H9 (cell line): ENCODE measurements at regions not wholly inside any gene's neighbourhood (a gene's known extent, or its start where the extent isn't known, plus 50 kb on each side); places are given as distances from the start of the nearest gene placed in this dataset.

Experiments used
- DNase-seq: peaks from one replicate; pipeline ENCODE4 v3.0.0-alpha.2; 2017
- H2AFZ ChIP-seq: one replicate; pipeline ENCODE4 v1.6.1; 2013; ENCODE audit warnings: mild to moderate bottlenecking, low read length, control low read depth, moderate library complexity
- H2AK5ac ChIP-seq: 2 replicates; pipeline ENCODE4 v1.6.1; 2013; ENCODE audit warnings: low read length, control low read depth, mixed read lengths; ENCODE audit not compliant: insufficient read length
- H2BK120ac ChIP-seq: one replicate; pipeline ENCODE4 v1.6.1; 2013; ENCODE audit warnings: low read depth, mild to moderate bottlenecking, low read length, control low read depth, inconsistent platforms; ENCODE audit not compliant: poor library complexity, severe bottlenecking
- H2BK12ac ChIP-seq: 2 replicates; pipeline ENCODE4 v1.6.1; 2013; ENCODE audit warnings: low read length, control low read depth, mixed read lengths, low read depth; ENCODE audit not compliant: insufficient read length
- H2BK15ac ChIP-seq: 2 replicates; pipeline ENCODE4 v1.6.1; 2013; ENCODE audit warnings: low read depth, low read length, control low read depth
- H2BK20ac ChIP-seq: one replicate; pipeline ENCODE4 v1.6.1; 2013; ENCODE audit warnings: low read depth, mild to moderate bottlenecking, low read length, control low read depth, inconsistent platforms; ENCODE audit not compliant: poor library complexity, severe bottlenecking
- H2BK5ac ChIP-seq: 2 replicates; pipeline ENCODE4 v1.6.1; 2013; ENCODE audit warnings: low read length, control low read depth, mixed read lengths; ENCODE audit not compliant: insufficient read length
- H3K14ac ChIP-seq: 2 replicates; pipeline ENCODE4 v1.6.1; 2013; ENCODE audit warnings: low read length, control low read depth; ENCODE audit not compliant: insufficient read depth
- H3K18ac ChIP-seq: 2 replicates; pipeline ENCODE4 v1.6.1; 2013; ENCODE audit warnings: low read depth, mild to moderate bottlenecking, mixed read lengths, low read length, control low read depth; ENCODE audit not compliant: insufficient read length
- H3K23ac ChIP-seq: 2 replicates; pipeline ENCODE4 v1.6.1; 2013; ENCODE audit warnings: low read length, control low read depth, mixed read lengths, low read depth; ENCODE audit not compliant: insufficient read length
- H3K23me2 ChIP-seq: 2 replicates; pipeline ENCODE4 v1.6.1; 2013; ENCODE audit warnings: low read depth, mild to moderate bottlenecking, mixed read lengths, low read length, control low read depth; ENCODE audit not compliant: insufficient read length, poor library complexity, severe bottlenecking
- H3K27ac ChIP-seq: 2 replicates; pipeline ENCODE4 v1.5.1; 2013; ENCODE audit warnings: low read length, control low read depth, mixed read lengths, low read depth; ENCODE audit not compliant: insufficient read length
- H3K27me3 ChIP-seq: 2 replicates; pipeline ENCODE4 v1.6.1; 2013; ENCODE audit warnings: low read length, control low read depth, inconsistent platforms; ENCODE audit not compliant: insufficient read depth
- H3K4ac ChIP-seq: 2 replicates; pipeline ENCODE4 v1.6.1; 2013; ENCODE audit warnings: low read depth, mild to moderate bottlenecking, control low read depth, inconsistent platforms, low read length, moderate library complexity
- H3K4me1 ChIP-seq: 2 replicates; pipeline ENCODE4 v1.6.1; 2013; ENCODE audit warnings: low read length, control low read depth, inconsistent platforms; ENCODE audit not compliant: insufficient read depth
- H3K4me2 ChIP-seq: 2 replicates; pipeline ENCODE4 v1.6.1; 2013; ENCODE audit warnings: low read length, control low read depth, mixed read lengths; ENCODE audit not compliant: insufficient read length, insufficient read depth
- H3K56ac ChIP-seq: 2 replicates; pipeline ENCODE4 v1.6.1; 2013; ENCODE audit warnings: low read depth, mild to moderate bottlenecking, mixed read lengths, low read length, control low read depth; ENCODE audit not compliant: insufficient read length
- H3K79me1 ChIP-seq: 2 replicates; pipeline ENCODE4 v1.6.1; 2013; ENCODE audit warnings: low read depth, mild to moderate bottlenecking, moderate library complexity, low read length, control low read depth, inconsistent platforms; ENCODE audit not compliant: insufficient read depth, poor library complexity, severe bottlenecking
- H3K79me2 ChIP-seq: 2 replicates; pipeline ENCODE4 v1.6.1; 2013; ENCODE audit warnings: low read length, control low read depth, inconsistent platforms; ENCODE audit not compliant: insufficient read depth
- H3K9ac ChIP-seq: 2 replicates; pipeline ENCODE4 v1.6.1; 2013; ENCODE audit warnings: low read length, control low read depth, mixed read lengths; ENCODE audit not compliant: insufficient read length; ENCODE audit errors: extremely low read depth
- H3K9me3 ChIP-seq: one replicate; pipeline ENCODE4 v1.6.1; 2013; ENCODE audit warnings: low read depth, low read length, inconsistent platforms; ENCODE audit not compliant: control insufficient read depth
- H3T11ph ChIP-seq: one replicate; pipeline ENCODE4 v1.6.1; 2013; ENCODE audit warnings: mild to moderate bottlenecking, low read length, control low read depth, inconsistent platforms
- H4K20me1 ChIP-seq: one replicate; pipeline ENCODE4 v1.6.1; 2013; ENCODE audit not compliant: control insufficient read depth, insufficient read length, insufficient read depth
- H4K5ac ChIP-seq: 2 replicates; pipeline ENCODE4 v1.6.1; 2013; ENCODE audit warnings: low read depth, mild to moderate bottlenecking, mixed read lengths, low read length, control low read depth; ENCODE audit not compliant: insufficient read length
- H4K8ac ChIP-seq: replicated peaks from 2 replicates; pipeline ENCODE4 v1.6.1; 2013; ENCODE audit warnings: low read length, control low read depth, mixed read lengths, low read depth; ENCODE audit not compliant: insufficient read length
- H4K91ac ChIP-seq: 2 replicates; pipeline ENCODE4 v1.6.1; 2013; ENCODE audit warnings: low read depth, mild to moderate bottlenecking, moderate library complexity, mixed read lengths, low read length, control low read depth; ENCODE audit not compliant: insufficient read length
- H3K27ac Mint-ChIP-seq, 3 experiments: 2 replicates in 2 of 3; 3 replicates in 1 of 3; pipeline ENCODE4 v1.8.0; 2020 to 2021; ENCODE audit warnings: mixed read lengths in 3 of 3, mild to moderate bottlenecking in 1 of 3, moderate library complexity in 1 of 3
- H3K27me3 Mint-ChIP-seq: 2 replicates; pipeline ENCODE4 v1.8.0; 2021; ENCODE audit warnings: low read depth, mild to moderate bottlenecking, moderate library complexity, mixed read lengths
- H3K36me3 Mint-ChIP-seq, 3 experiments: 2 replicates in 2 of 3; 3 replicates in 1 of 3; pipeline ENCODE4 v1.8.0; 2020 to 2021; ENCODE audit warnings: low read depth in 3 of 3, mixed read lengths in 3 of 3; ENCODE audit not compliant: insufficient read depth in 1 of 3
- H3K4me1 Mint-ChIP-seq, 2 experiments: 2 replicates each; pipeline ENCODE4 v1.8.0; 2020; ENCODE audit warnings: mixed read lengths in 2 of 2
- H3K4me3 Mint-ChIP-seq, 2 experiments: 2 replicates in 1 of 2; 3 replicates in 1 of 2; pipeline ENCODE4 v1.8.0; 2020 to 2021; ENCODE audit warnings: mild to moderate bottlenecking in 2 of 2, mixed read lengths in 2 of 2, moderate library complexity in 1 of 2
- H3K9me3 Mint-ChIP-seq, 2 experiments: 2 replicates in 1 of 2; 3 replicates in 1 of 2; pipeline ENCODE4 v1.8.0; 2020; ENCODE audit warnings: mild to moderate bottlenecking in 2 of 2, mixed read lengths in 2 of 2, moderate library complexity in 1 of 2
- CTCF ChIP-seq: fragments of 200-600 bp; sonication (generic); conservative IDR thresholded peaks from 3 replicates; pipeline ENCODE4 v1.8.0; 2021; ENCODE audit warnings: antibody characterized with exemption, mild to moderate bottlenecking
- WGBS: extraction: QIAGEN DNeasy Blood & Tissue Kit; methylation state at CpG from one replicate; pipeline ENCODE4 v1.1.7; 2013; ENCODE audit warnings: missing lambda C conversion rate, low lambda C conversion rate, mixed read lengths; ENCODE audit not compliant: insufficient read length; ENCODE audit errors: extremely low coverage; 5-methylcytosine and 5-hydroxymethylcytosine counted together

- H3K27ac ChIP-seq: no peak overlapping the region
- no peak overlapping the region for H3K4ac ChIP-seq
- no peak overlapping the region for H3K27ac Mint-ChIP-seq
- H3K9me3 ChIP-seq: no peaks in the 10 kb centered on the region
- no peaks in the 10 kb centered on the region for H3K27me3 ChIP-seq
- H4K20me1 ChIP-seq: no peaks in the 10 kb centered on the region
- H3K14ac ChIP-seq: no peak overlapping the region
- H3K4me2 ChIP-seq: no peak overlapping the region
- no peak overlapping the region for H2BK20ac ChIP-seq
- H2BK15ac ChIP-seq: no peak overlapping the region
- no peak overlapping the region for H3T11ph ChIP-seq
- no peak overlapping the region for H2BK120ac ChIP-seq
- no peak overlapping the region for H3K23ac ChIP-seq
- no peak for TF ChIP-seq CTCF
- no peak overlapping the region for H3K56ac ChIP-seq
- no peak overlapping the region for H4K91ac ChIP-seq
- H3K9ac ChIP-seq: no peak overlapping the region
- no peak overlapping the region for H2AK5ac ChIP-seq
- no peak overlapping the region for H2BK5ac ChIP-seq
- H3K36me3 Mint-ChIP-seq: no peaks in the 10 kb centered on the region; a peak in 1 of 7 replicates
- H2BK12ac ChIP-seq: no peak overlapping the region
- no peak overlapping the region for H4K8ac ChIP-seq
- no peaks in the 10 kb centered on the region; the same call in 1 of the 2 replicates for H3K27me3 Mint-ChIP-seq
- peaks cover 0 to 7% of the 10 kb centered on the region in 2 experiments; a peak in 3 of 4 replicates for H3K4me1 Mint-ChIP-seq
- H3K4me3 Mint-ChIP-seq: no peak overlapping the region; a peak in 1 of 5 replicates
- no peak overlapping the region for H2AFZ ChIP-seq
- no peak overlapping the region for H4K5ac ChIP-seq
- no peak overlapping the region for H3K18ac ChIP-seq
- no peaks in the 10 kb centered on the region for H3K9me3 Mint-ChIP-seq
- no peak for DNase-seq
- no peaks in the 10 kb centered on the region for H3K79me1 ChIP-seq
- no CpG with 5 or more reads among the region's 9 CpGs for WGBS
- H3K4me1 ChIP-seq: no peaks in the 10 kb centered on the region
- H3K79me2 ChIP-seq: no peaks in the 10 kb centered on the region
- no peaks in the 10 kb centered on the region for H3K23me2 ChIP-seq
Measured at GRCh38 chr5:68421485-68422220, 206.1 kb downstream of the PIK3R1 start.
